Osteoblast (primary cell): ENCODE measurements at regions not wholly inside any gene's neighbourhood (a gene's known extent, or its start where the extent isn't known, plus 50 kb on each side); places are given as distances from the start of the nearest gene placed in this dataset.

Experiments used
- DNase-seq: peaks from one replicate; pipeline ENCODE4 v3.0.0; 2011; ENCODE audit warnings: low spot score, mixed read lengths; ENCODE audit not compliant: insufficient read length; ENCODE audit errors: missing footprints
- H2AFZ ChIP-seq: 2 replicates; pipeline ENCODE4 v1.6.0; 2011; ENCODE audit warnings: mild to moderate bottlenecking, low read length
- H3K27ac ChIP-seq: 2 replicates; pipeline ENCODE4 v1.5.1; 2011; ENCODE audit warnings: mild to moderate bottlenecking, low read depth, low read length, moderate library complexity
- H3K27me3 ChIP-seq: 2 replicates; pipeline ENCODE4 v1.6.0; 2012; ENCODE audit warnings: mild to moderate bottlenecking, control low read depth, inconsistent platforms, low read length, moderate library complexity; ENCODE audit not compliant: insufficient read depth
- H3K36me3 ChIP-seq: 2 replicates; pipeline ENCODE4 v1.5.1; 2011; ENCODE audit warnings: mild to moderate bottlenecking, low read length, control low read depth, moderate library complexity; ENCODE audit not compliant: insufficient read depth
- H3K4me1 ChIP-seq: 2 replicates; pipeline ENCODE4 v1.5.1; 2011; ENCODE audit warnings: mild to moderate bottlenecking, low read length, control low read depth, moderate library complexity; ENCODE audit not compliant: insufficient read depth
- H3K4me2 ChIP-seq: 2 replicates; pipeline ENCODE4 v1.6.0; 2011; ENCODE audit warnings: mild to moderate bottlenecking, low read length; ENCODE audit not compliant: insufficient read depth
- H3K4me3 ChIP-seq: fragments of 200-600 bp; sonication (generic); 3 replicates; pipeline ENCODE4 v1.5.1; 2012; ENCODE audit warnings: mild to moderate bottlenecking, low read length, inconsistent platforms; ENCODE audit not compliant: insufficient read depth
- H3K79me2 ChIP-seq: 2 replicates; pipeline ENCODE4 v1.6.0; 2012; ENCODE audit warnings: mild to moderate bottlenecking, low read length, control low read depth, inconsistent platforms; ENCODE audit not compliant: insufficient read depth
- H3K9me3 ChIP-seq: 2 replicates; pipeline ENCODE4 v1.5.1; 2011; ENCODE audit warnings: low read depth, low read length, control low read depth
- H4K20me1 ChIP-seq: 2 replicates; pipeline ENCODE4 v1.6.0; 2012; ENCODE audit warnings: mild to moderate bottlenecking, low read length, control low read depth; ENCODE audit not compliant: insufficient read depth
- CTCF ChIP-seq: IDR thresholded peaks from 2 replicates; pipeline ENCODE4 v1.5.1; 2011; ENCODE audit warnings: mild to moderate bottlenecking, low read depth, low read length, moderate library complexity; ENCODE audit errors: extremely low read depth

- Histone ChIP-seq H3K79me2 (no peaks in the 10 kb centered on the region), H2AFZ (no peak overlapping the region), H3K36me3 (no peaks in the 10 kb centered on the region), H3K4me3 (no peak overlapping the region), H4K20me1 (no peaks in the 10 kb centered on the region), H3K9me3 (no peaks in the 10 kb centered on the region), H3K27ac (no peak overlapping the region), H3K27me3 (peaks cover 7% of the 10 kb centered on the region), H3K4me2 (no peak overlapping the region), H3K4me1 (peaks cover 17% of the 10 kb centered on the region)
- no peak for DNase-seq
- TF ChIP-seq CTCF, result no peak
Observed at GRCh38 chr7:61111-61510, 131.3 kb upstream of the FAM20C start.

- Histone ChIP-seq H3K27ac (no peak overlapping the region), H3K79me2 (no peaks in the 10 kb centered on the region), H2AFZ (no peak overlapping the region), H3K4me3 (no peak overlapping the region), H3K9me3 (no peaks in the 10 kb centered on the region), H3K27me3 (peaks cover 4% of the 10 kb centered on the region), H4K20me1 (no peaks in the 10 kb centered on the region), H3K36me3 (no peaks in the 10 kb centered on the region), H3K4me2 (no peak overlapping the region), H3K4me1 (peaks cover 17% of the 10 kb centered on the region)
- no peak for TF ChIP-seq CTCF
- peak; percentile 39 for DNase-seq
Observed at GRCh38 chr7:61576-62360, 130.6 kb upstream of the FAM20C start.

GRCh38 chr7:62361-63116 lies 129.8 kb upstream of the FAM20C start:
- H3K4me1 ChIP-seq, result peaks cover 17% of the 10 kb centered on the region
- no peaks in the 10 kb centered on the region for H3K79me2 ChIP-seq
- DNase-seq, result peak; percentile 56
- no peak overlapping the region for H3K4me3 ChIP-seq
- peaks cover 4% of the 10 kb centered on the region for H3K27me3 ChIP-seq
- no peaks in the 10 kb centered on the region for H3K36me3 ChIP-seq
- no peaks in the 10 kb centered on the region for H3K9me3 ChIP-seq
- no peak overlapping the region for H3K4me2 ChIP-seq
- TF ChIP-seq CTCF, result no peak
- H3K27ac ChIP-seq, result no peak overlapping the region
- H2AFZ ChIP-seq, result no peak overlapping the region
- H4K20me1 ChIP-seq, result no peaks in the 10 kb centered on the region

GRCh38 chr7:63117-63480 lies 129.3 kb upstream of the FAM20C start:
- H3K36me3 ChIP-seq, result no peaks in the 10 kb centered on the region
- peak; percentile 26 for DNase-seq
- peaks cover 2% of the 10 kb centered on the region for H3K27me3 ChIP-seq
- no peaks in the 10 kb centered on the region for H3K9me3 ChIP-seq
- H3K4me3 ChIP-seq, result no peak overlapping the region
- H4K20me1 ChIP-seq, result no peaks in the 10 kb centered on the region
- no peak overlapping the region for H2AFZ ChIP-seq
- TF ChIP-seq CTCF, result no peak
- H3K4me2 ChIP-seq, result no peak overlapping the region
- H3K27ac ChIP-seq, result no peak overlapping the region
- H3K79me2 ChIP-seq, result no peaks in the 10 kb centered on the region
- H3K4me1 ChIP-seq, result peaks cover 19% of the 10 kb centered on the region
